Uterus (tissue), 3 donors: ENCODE measurements at regions not wholly inside any gene's neighbourhood (a gene's known extent, or its start where the extent isn't known, plus 50 kb on each side); places are given as distances from the start of the nearest gene placed in this dataset.

Experiments used
- DNase-seq, 2 donors: peaks; one replicate each; pipeline ENCODE4 v3.0.0-alpha.2; 2019 to 2020
- H3K27ac ChIP-seq, 2 donors: fragments of 200-600 bp; sonication (generic); 1 replicate in 1 of 2; 2 replicates in 1 of 2; pipeline ENCODE4 v1.5.1; 2016 to 2018
- H3K27me3 ChIP-seq, 2 donors: fragments of 200-600 bp; sonication (generic); one replicate each; pipeline ENCODE4 v1.5.1; 2018 to 2019; ENCODE audit warnings: control low read depth in 1 of 2
- H3K36me3 ChIP-seq, 2 donors: fragments of 200-600 bp; sonication (generic); one replicate each; pipeline ENCODE4 v1.5.1; 2019; ENCODE audit warnings: control low read depth in 1 of 2
- H3K4me1 ChIP-seq, 2 donors: fragments of 200-600 bp; sonication (generic); one replicate each; pipeline ENCODE4 v1.5.1; 2018 to 2019; ENCODE audit warnings: control low read depth in 1 of 2
- H3K4me3 ChIP-seq, 2 donors: fragments of 200-600 bp; sonication (generic); 1 replicate in 1 of 2; 2 replicates in 1 of 2; pipeline ENCODE4 v1.5.1; 2018 to 2019; ENCODE audit warnings: mild to moderate bottlenecking in 1 of 2
- H3K9me3 ChIP-seq, 2 donors: fragments of 200-600 bp; sonication (generic); one replicate each; pipeline ENCODE4 v1.5.1; 2019; ENCODE audit warnings: control low read depth in 1 of 2
- POLR2A ChIP-seq, 2 donors: fragments of 450-650 bp; IDR thresholded peaks; one replicate each; pipeline ENCODE4 v1.6.1; 2016; ENCODE audit warnings: antibody characterized with exemption in 2 of 2, mild to moderate bottlenecking in 1 of 2, moderate library complexity in 1 of 2
- intact Hi-C: fragments of 100-400 bp; cut with DNase I; formaldehyde crosslinking; loops from one replicate; pipeline ENCODE4 v1.15.1; 2023; ENCODE audit warnings: low total_unique reads
- TF ChIP-seq, protein P1 (sequence below), 4 experiments: fragments of 200-600 bp in 2 of 4; fragments of 450-650 bp in 2 of 4; sonication (generic) in 2 of 4; IDR thresholded peaks; one replicate each; pipeline ENCODE4 v1.5.1; 2016 to 2019; ENCODE audit warnings: antibody characterized with exemption in 4 of 4, mild to moderate bottlenecking in 2 of 4, moderate library complexity in 1 of 4
- donor health status: DM: yes; HTN: yes; CAD: no.

DNA sequence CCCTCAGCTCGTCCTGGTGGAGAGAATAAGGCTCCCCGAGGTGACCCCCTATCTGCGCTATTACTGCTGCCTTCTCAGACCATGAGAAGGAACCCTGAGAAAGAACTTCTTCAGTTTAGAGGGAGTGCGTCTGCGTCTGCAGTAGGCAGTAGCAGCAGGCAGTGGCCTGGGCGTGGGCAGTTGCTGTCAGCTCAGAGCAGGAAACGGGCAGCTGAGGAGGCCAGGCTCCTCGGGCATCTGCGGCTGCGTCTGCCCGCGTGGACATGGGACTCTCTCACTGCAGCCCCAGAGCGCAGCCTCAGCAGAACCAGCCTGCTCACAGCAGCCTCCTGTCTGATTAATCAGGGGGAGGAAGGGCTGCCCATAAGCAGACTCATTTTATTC is 49.8 kb upstream of the FCN1 start:
- no peak for DNase-seq
- no peak overlapping the region for H3K27ac ChIP-seq
- no peak for TF ChIP-seq POLR2A (IDR thresholded peaks at IDR 0.05)
- TF ChIP-seq, protein P1, sequence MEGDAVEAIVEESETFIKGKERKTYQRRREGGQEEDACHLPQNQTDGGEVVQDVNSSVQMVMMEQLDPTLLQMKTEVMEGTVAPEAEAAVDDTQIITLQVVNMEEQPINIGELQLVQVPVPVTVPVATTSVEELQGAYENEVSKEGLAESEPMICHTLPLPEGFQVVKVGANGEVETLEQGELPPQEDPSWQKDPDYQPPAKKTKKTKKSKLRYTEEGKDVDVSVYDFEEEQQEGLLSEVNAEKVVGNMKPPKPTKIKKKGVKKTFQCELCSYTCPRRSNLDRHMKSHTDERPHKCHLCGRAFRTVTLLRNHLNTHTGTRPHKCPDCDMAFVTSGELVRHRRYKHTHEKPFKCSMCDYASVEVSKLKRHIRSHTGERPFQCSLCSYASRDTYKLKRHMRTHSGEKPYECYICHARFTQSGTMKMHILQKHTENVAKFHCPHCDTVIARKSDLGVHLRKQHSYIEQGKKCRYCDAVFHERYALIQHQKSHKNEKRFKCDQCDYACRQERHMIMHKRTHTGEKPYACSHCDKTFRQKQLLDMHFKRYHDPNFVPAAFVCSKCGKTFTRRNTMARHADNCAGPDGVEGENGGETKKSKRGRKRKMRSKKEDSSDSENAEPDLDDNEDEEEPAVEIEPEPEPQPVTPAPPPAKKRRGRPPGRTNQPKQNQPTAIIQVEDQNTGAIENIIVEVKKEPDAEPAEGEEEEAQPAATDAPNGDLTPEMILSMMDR (IDR thresholded peaks at IDR 0.05), result no peak
- H3K9me3 ChIP-seq, result no peaks in the 10 kb centered on the region
- H3K27me3 ChIP-seq, result no peaks in the 10 kb centered on the region
- intact Hi-C loops, result no loop called here
- no peaks in the 10 kb centered on the region for H3K36me3 ChIP-seq
- H3K4me3 ChIP-seq, result no peak overlapping the region
- no peaks in the 10 kb centered on the region for H3K4me1 ChIP-seq

DNA sequence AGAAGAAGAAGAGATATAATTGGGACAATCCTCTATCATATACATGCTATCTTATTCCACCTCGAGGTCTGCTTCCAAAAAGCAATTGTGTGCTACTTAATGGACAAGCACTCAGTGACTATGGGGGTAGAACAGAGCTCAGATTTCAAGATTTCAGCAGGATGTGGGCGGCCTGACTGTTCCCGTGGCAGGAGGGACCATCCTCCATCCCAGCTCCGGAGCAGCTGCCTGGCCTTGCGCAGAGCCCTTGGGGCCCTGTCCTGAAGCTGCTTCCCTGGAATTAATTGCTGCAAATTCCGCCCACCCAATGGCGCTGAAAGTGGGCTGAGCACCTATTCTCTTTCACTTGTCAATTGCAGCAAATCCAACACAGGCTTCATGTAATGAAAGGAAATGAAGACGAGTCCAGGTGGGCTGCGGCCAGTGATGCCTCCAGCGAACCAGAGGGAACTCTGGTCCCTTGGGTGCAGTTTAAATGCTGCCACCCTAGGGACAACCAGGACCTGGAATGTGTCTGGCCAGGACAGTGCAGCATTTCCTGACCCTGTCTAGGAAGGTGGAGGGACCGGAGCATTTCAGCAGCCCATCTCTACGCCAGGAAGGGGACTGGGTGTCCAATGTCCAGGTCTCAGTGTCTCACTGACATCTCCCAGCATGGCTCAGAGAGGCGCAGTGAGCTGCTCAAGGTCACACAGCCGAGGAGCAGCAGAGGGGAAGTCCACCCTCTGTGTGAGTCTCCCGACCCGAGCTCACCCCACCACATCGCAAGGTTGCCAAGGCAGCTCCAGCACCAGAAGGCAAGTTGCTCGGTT is 50.5 kb upstream of the FCN1 start:
- no peak overlapping the region for H3K4me3 ChIP-seq
- no peaks in the 10 kb centered on the region for H3K9me3 ChIP-seq
- H3K27me3 ChIP-seq, result no peaks in the 10 kb centered on the region
- H3K4me1 ChIP-seq, result no peaks in the 10 kb centered on the region
- no peaks in the 10 kb centered on the region for H3K36me3 ChIP-seq
- no peak for DNase-seq
- H3K27ac ChIP-seq, result no peak overlapping the region
- intact Hi-C loops, result no loop called here
- no peak for TF ChIP-seq POLR2A (IDR thresholded peaks at IDR 0.05)
- TF ChIP-seq, protein P1 (IDR thresholded peaks at IDR 0.05), result no peak

DNA sequence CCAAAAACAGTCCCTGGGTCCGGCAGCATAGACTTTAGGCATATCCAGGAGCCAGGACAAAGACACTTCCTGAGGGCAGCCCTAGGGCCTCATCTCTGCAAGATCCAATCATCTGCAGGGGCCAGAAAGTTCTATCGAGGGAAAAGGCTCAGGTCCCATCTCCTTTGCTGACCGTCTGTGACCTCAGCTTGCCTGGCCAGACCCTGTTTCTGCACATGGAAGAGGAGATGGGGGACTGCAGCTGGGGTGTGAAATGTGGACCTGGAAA is 51.0 kb upstream of the FCN1 start:
- intact Hi-C loops, result no loop called here
- H3K4me3 ChIP-seq, result no peak overlapping the region
- H3K27ac ChIP-seq, result no peak overlapping the region
- no peaks in the 10 kb centered on the region for H3K36me3 ChIP-seq
- no peaks in the 10 kb centered on the region for H3K4me1 ChIP-seq
- TF ChIP-seq, protein P1 (IDR thresholded peaks at IDR 0.05), result no peak
- TF ChIP-seq POLR2A (IDR thresholded peaks at IDR 0.05), result no peak
- DNase-seq, result no peak
- no peaks in the 10 kb centered on the region for H3K9me3 ChIP-seq
- H3K27me3 ChIP-seq, result no peaks in the 10 kb centered on the region

DNA sequence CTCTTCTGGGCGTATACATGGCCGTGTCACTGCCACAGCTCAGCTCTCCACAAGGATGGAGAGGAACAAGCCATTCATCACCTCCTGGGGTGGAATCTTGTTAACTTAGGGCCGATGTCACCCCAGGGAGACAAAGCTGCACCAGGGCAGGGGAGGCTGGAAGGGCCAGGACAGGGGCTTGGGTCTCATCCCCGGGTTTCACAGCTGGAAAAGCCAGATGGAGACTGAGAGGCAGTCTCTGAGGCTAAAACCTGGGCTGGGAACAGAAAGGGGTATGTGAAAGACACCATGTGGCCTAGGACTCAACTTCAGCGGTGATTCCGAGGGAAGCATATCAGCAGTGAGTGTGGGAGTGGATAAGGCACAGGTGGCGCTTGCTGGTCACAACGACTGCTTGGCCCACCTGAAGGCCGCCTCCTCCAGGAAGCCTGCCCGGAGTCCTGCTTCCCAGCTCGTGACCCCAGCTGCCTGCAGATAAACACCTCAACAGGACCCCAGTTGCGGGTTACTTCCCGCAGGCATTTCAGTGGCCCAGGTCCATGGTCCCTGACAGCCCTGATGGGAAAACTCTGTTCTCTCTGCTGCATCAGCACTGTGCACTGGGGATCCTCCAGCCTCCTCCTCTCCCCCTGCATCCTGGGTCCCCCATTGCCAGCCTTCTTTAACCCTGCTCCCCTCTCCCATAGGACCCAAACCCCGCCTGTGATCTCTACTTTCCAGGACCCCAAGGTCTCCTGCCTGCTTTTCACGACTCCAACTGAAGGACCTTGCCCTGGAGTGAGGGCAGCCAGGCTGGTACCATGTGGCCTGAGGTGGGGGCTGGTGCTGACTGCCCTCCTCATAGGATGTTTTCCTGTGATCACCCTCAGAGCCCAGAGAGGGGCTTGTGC is 51.7 kb upstream of the FCN1 start:
- no peaks in the 10 kb centered on the region for H3K4me1 ChIP-seq
- no peaks in the 10 kb centered on the region for H3K9me3 ChIP-seq
- intact Hi-C loops, result no loop called here
- H3K27me3 ChIP-seq, result no peaks in the 10 kb centered on the region
- H3K36me3 ChIP-seq, result no peaks in the 10 kb centered on the region
- DNase-seq, result no peak
- H3K27ac ChIP-seq, result no peak overlapping the region
- TF ChIP-seq, protein P1 (IDR thresholded peaks at IDR 0.05), result no peak
- no peak for TF ChIP-seq POLR2A (IDR thresholded peaks at IDR 0.05)
- H3K4me3 ChIP-seq, result no peak overlapping the region

DNA sequence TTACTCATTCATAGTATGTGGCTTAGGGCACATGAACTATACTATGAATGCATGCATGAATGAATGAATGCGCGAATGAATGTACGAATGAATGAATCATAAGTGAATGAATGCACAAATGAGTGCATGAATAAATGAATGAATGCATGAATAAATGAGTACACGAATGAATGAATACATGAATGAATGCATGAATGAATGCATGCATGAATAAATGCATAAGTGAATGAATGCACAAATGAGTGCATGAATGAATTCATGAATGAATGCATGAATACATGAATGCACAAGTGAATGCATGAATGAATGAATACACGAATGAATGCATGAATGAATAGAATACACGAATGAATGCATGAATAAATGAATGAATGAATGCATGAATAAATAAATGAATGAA is 52.5 kb upstream of the FCN1 start:
- no peak for DNase-seq
- Histone ChIP-seq H3K4me3 (no peak overlapping the region), H3K36me3 (no peaks in the 10 kb centered on the region), H3K27me3 (no peaks in the 10 kb centered on the region), H3K9me3 (no peaks in the 10 kb centered on the region), H3K27ac (no peak overlapping the region), H3K4me1 (no peaks in the 10 kb centered on the region)
- intact Hi-C loops, result no loop called here
- TF ChIP-seq, protein P1 (IDR thresholded peaks at IDR 0.05), result no peak
- TF ChIP-seq POLR2A (IDR thresholded peaks at IDR 0.05), result no peak
